HCT116 (cell line): ENCODE measurements at regions not wholly inside any gene's neighbourhood (a gene's known extent, or its start where the extent isn't known, plus 50 kb on each side); places are given as distances from the start of the nearest gene placed in this dataset.

Experiments
- ATAC-seq: fragments of 200-7000 bp; cut with Tn5 transposase; 2 replicates; pipeline ENCODE4 v1.9.1; 2020; ENCODE audit warnings: mild to moderate bottlenecking, moderate library complexity
- BruUV-seq: library from RNA; stranded (reverse); fragments of 400-500 nt; replicated peaks from 2 replicates; lab custom pipeline; 2021; lab: Mats Ljungman, UMichigan
- CTCF ChIA-PET: fragments of 300-600 bp; sonication (Branson Sonifier 250); formaldehyde crosslinking; loops from one replicate; lab custom pipeline; 2021; ENCODE audit warnings: antibody characterized with exemption; lab: Charles Lee
- POLR2A ChIA-PET: fragments of 300-600, 350-600 bp; sonication (Branson Sonifier 250); formaldehyde crosslinking; loops from one replicate; lab custom pipeline; 2021; ENCODE audit warnings: antibody characterized with exemption; lab: Charles Lee
- RAD21 ChIA-PET, 2 experiments: fragments of 300-600 bp; sonication (Branson Sonifier 250); formaldehyde crosslinking; loops; one replicate each; lab custom pipeline; 2023; ENCODE audit warnings: low total read pairs in 2 of 2; ENCODE audit not compliant: uncharacterized antibody in 2 of 2, unreplicated experiment in 2 of 2, low non-redundant PET in 1 of 2; lab: Charles Lee
- DNase-seq: peaks from one replicate; pipeline ENCODE4 v3.0.0-alpha.2; 2010; ENCODE audit warnings: low read depth, low spot score
- H2AFZ ChIP-seq: fragments of 200-600 bp; shearing (Covaris generic), sonication (generic); 2 replicates; pipeline ENCODE4 v1.6.1; 2017; ENCODE audit warnings: low read depth, mixed run types, mixed read lengths, antibody characterized with exemption, low read length; ENCODE audit not compliant: poor library complexity, severe bottlenecking
- H3K27ac ChIP-seq: 2 replicates; pipeline ENCODE4 v1.5.1; 2012; ENCODE audit warnings: low read depth, low read length
- H3K27me3 ChIP-seq: fragments of 200-600 bp; sonication (generic); 2 replicates; pipeline ENCODE4 v1.6.1; 2016; ENCODE audit warnings: mixed run types, low read length, mixed read lengths; ENCODE audit not compliant: insufficient read depth
- H3K36me3 ChIP-seq, 2 experiments: fragments of 200-500 bp in 1 of 2; fragments of 200-600 bp in 1 of 2; sonication (Bioruptor generic) in 1 of 2; sonication (generic) in 1 of 2; 2 replicates each; pipeline versions ENCODE4 v1.5.1 to v1.6.1; 2014 to 2016; ENCODE audit warnings: low read length in 2 of 2, inconsistent platforms in 1 of 2, mixed read lengths in 1 of 2, mixed run types in 1 of 2; ENCODE audit not compliant: insufficient read depth in 2 of 2, control insufficient read depth in 1 of 2
- H3K4me1 ChIP-seq, 2 experiments: fragments of 200-600 bp in 1 of 2; sonication (generic) in 1 of 2; 2 replicates each; pipeline versions ENCODE4 v1.5.1 to v1.6.1; 2012 to 2017; ENCODE audit warnings: low read length in 2 of 2, inconsistent platforms in 1 of 2, mild to moderate bottlenecking in 1 of 2, mixed read lengths in 1 of 2, mixed run types in 1 of 2, moderate library complexity in 1 of 2; ENCODE audit not compliant: insufficient read depth in 2 of 2, control insufficient read depth in 1 of 2
- H3K4me2 ChIP-seq: fragments of 200-600 bp; sonication (generic); 2 replicates; pipeline ENCODE4 v1.6.1; 2017; ENCODE audit warnings: mixed run types, low read length, mixed read lengths
- H3K4me3 ChIP-seq, 2 experiments: fragments of 200-600 bp in 1 of 2; sonication (generic) in 1 of 2; replicated peaks in 1 of 2; 2 replicates each; pipeline ENCODE4 v1.5.1; 2011 to 2016; ENCODE audit warnings: low read length in 2 of 2, control low read depth in 1 of 2, low read depth in 1 of 2, mild to moderate bottlenecking in 1 of 2, mixed read lengths in 1 of 2, mixed run types in 1 of 2
- H3K79me2 ChIP-seq: fragments of 200-600 bp; sonication (generic); 2 replicates; pipeline ENCODE4 v1.6.1; 2017; ENCODE audit warnings: mild to moderate bottlenecking, mixed run types, low read length, moderate library complexity, mixed read lengths; ENCODE audit not compliant: insufficient read depth
- H3K9ac ChIP-seq: fragments of 200-600 bp; sonication (generic); 2 replicates; pipeline ENCODE4 v1.6.1; 2016; ENCODE audit warnings: low read length, mixed read lengths
- H3K9me2 ChIP-seq: fragments of 200-600 bp; sonication (generic), shearing (Covaris generic); 2 replicates; pipeline ENCODE4 v1.6.1; 2017; ENCODE audit warnings: mixed run types, mild to moderate bottlenecking, moderate library complexity; ENCODE audit not compliant: insufficient read depth
- H3K9me3 ChIP-seq, 2 experiments: fragments of 200-500 bp in 1 of 2; fragments of 200-600 bp in 1 of 2; sonication (Bioruptor generic) in 1 of 2; sonication (generic) in 1 of 2; 2 replicates each; pipeline ENCODE4 v1.6.1; 2014 to 2017; ENCODE audit warnings: low read length in 2 of 2, mixed read lengths in 2 of 2, inconsistent platforms in 1 of 2, low read depth in 1 of 2, mild to moderate bottlenecking in 1 of 2, mixed run types in 1 of 2, moderate library complexity in 1 of 2; ENCODE audit not compliant: control insufficient read depth in 1 of 2, insufficient read depth in 1 of 2
- H4K20me1 ChIP-seq: fragments of 200-600 bp; sonication (generic), shearing (Covaris generic); 2 replicates; pipeline ENCODE4 v1.6.1; 2017; ENCODE audit warnings: mixed run types, mild to moderate bottlenecking, moderate library complexity; ENCODE audit not compliant: insufficient read depth
- CBX3 ChIP-seq: IDR thresholded peaks from 2 replicates; pipeline ENCODE4 v1.6.1; 2012; ENCODE audit warnings: low read depth
- EGR1 ChIP-seq: IDR thresholded peaks from 2 replicates; pipeline ENCODE4 v1.6.1; 2012; ENCODE audit warnings: low read depth
- ELF1 ChIP-seq: IDR thresholded peaks from 2 replicates; pipeline ENCODE4 v1.6.1; 2012; ENCODE audit warnings: low read depth, borderline replicate concordance
- EZH2phosphoT487 ChIP-seq: fragments of 200-600 bp; IDR thresholded peaks from 2 replicates; pipeline ENCODE4 v1.6.1; 2018; ENCODE audit warnings: antibody characterized with exemption, borderline replicate concordance
- FOSL1 ChIP-seq: IDR thresholded peaks from 2 replicates; pipeline ENCODE4 v1.6.1; 2012; ENCODE audit warnings: low read depth
- MAX ChIP-seq: IDR thresholded peaks from 2 replicates; pipeline ENCODE4 v1.6.1; 2012
- RAD21 ChIP-seq: IDR thresholded peaks from 2 replicates; pipeline ENCODE4 v1.6.1; 2012; ENCODE audit warnings: low read depth, mild to moderate bottlenecking
- REST ChIP-seq: IDR thresholded peaks from 2 replicates; pipeline ENCODE4 v1.6.1; 2012; ENCODE audit warnings: low read depth
- SP1 ChIP-seq: IDR thresholded peaks from 2 replicates; pipeline ENCODE4 v1.6.1; 2012; ENCODE audit warnings: low read depth
- SRF ChIP-seq: IDR thresholded peaks from 2 replicates; pipeline ENCODE4 v1.6.1; 2012; ENCODE audit warnings: low read depth
- YY1 ChIP-seq: IDR thresholded peaks from 2 replicates; pipeline ENCODE4 v1.6.1; 2011; ENCODE audit warnings: low read length, low read depth, moderate library complexity, mild to moderate bottlenecking; ENCODE audit not compliant: insufficient replicate concordance; ENCODE audit errors: extremely low read depth
- intact Hi-C: fragments of 100-400 bp; cut with micrococcal nuclease; formaldehyde crosslinking; loops from 2 replicates; pipeline ENCODE4 v1.10.0; 2022

GRCh38 chr14:28264306-28264705 is 502.3 kb upstream of the FOXG1 start:
- intact Hi-C loops, result no loop called here
- Histone ChIP-seq H3K9ac (no peak overlapping the region), H3K79me2 (no peaks in the 10 kb centered on the region), H3K9me3 (peaks cover 12 to 24% of the 10 kb centered on the region in 2 experiments; a peak in 2 of 4 replicates), H3K4me3 (no peak overlapping the region), H2AFZ (no peak overlapping the region), H3K36me3 (no peaks in the 10 kb centered on the region), H3K27ac (no peak overlapping the region), H3K27me3 (no peaks in the 10 kb centered on the region), H3K4me1 (no peaks in the 10 kb centered on the region), H3K4me2 (no peak overlapping the region), H4K20me1 (no peaks in the 10 kb centered on the region), H3K9me2 (no peaks in the 10 kb centered on the region)
- RAD21 ChIA-PET, result no interaction called here
- no peak for ATAC-seq
- TF ChIP-seq YY1 (no peak), SP1 (no peak), EZH2phosphoT487 (no peak), ELF1 (no peak), REST (no peak), CBX3 (no peak), FOSL1 (no peak), RAD21 (no peak), MAX (no peak), EGR1 (no peak), SRF (no peak)
- POLR2A ChIA-PET, result no interaction called here
- DNase-seq, result no peak
- BruUV-seq, result no TSS peak
- CTCF ChIA-PET, result no interaction called here
